ENCODE measurements at regions not wholly inside any gene's neighbourhood (a gene's known extent, or its start where the extent isn't known, plus 50 kb on each side); places are given as distances from the start of the nearest gene placed in this dataset.

- no peak for DNase-seq
These were observed 127.0 kb upstream of the STMND1 start for GRCh38 chr6:16974704-16975359.

GRCh38 chr6:16974387-16974673 is 127.5 kb upstream of the STMND1 start:
- DNase-seq, result no peak

GRCh38 chr6:16973545-16974386 is 128.1 kb upstream of the STMND1 start:
- DNase-seq, result no peak

DNA sequence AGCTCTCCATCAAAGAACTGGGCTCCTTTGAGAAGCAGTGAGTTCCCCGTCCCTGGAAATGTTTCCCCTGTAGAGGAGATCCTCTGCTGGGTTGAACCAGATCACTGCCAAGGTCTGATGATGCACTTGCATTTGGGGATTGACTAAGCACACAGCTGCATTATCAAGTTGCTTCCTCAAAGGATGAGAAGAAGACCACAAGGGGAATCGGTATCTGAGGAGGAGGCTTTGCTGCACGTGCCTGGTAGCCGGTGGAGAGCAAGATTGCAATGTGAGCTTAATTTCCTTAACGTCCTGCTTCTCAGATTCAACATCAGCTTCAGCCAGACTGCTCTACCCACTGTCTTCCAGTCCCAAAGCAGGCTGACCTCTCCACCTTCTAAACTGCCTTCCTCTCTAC is 128.8 kb upstream of the STMND1 start:
- DNase-seq, result no peak

- no peak for DNase-seq
These were observed 129.3 kb upstream of the STMND1 start for GRCh38 chr6:16972535-16972934.

DNA sequence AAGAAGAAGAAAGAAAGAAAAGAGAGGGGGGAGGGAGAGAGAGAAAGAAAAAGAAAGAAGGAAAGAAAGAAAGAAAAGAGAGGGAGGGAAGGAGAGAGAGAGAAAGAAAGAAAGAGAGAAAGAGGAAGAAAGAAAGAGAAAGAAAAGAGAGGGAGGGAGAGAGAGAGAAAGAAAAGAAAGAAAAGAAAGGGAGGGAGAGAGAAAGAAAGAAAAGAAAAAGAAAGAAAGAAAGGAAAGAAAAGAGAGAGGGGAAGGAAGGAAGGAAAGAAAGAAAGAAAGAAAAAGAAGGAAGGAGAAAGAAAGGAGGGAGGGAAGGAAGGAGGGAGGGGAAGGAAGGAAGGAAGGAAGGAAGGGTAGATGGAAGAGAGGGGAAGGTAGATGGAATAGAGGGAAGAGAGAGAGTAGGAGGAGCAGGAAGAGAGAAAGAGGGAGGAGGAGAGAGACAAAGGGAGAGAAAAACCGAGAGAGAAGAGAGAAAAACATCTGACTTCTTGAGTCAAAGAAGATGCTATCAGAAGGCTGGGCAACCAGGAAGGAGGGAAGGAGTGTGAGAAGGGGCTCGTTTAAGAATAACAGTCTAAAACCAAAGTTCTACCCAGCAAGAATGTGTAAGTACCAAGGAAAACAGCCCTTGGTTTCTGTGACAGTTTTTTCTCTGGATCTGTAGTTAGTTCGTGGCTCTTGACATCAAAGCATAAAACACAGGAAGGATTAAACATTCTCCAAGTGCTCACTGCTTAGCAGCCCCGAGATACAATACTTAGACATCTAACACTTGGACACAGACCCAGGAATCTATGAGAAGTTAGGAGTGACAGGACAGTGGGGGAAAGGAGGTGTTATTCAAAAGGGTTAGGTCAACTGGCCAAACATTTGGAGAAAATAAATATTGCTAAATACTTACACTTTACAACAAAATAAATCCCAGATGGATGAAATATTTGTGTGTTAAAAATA is 131.9 kb upstream of the STMND1 start:
- DNase-seq, result no peak

DNA sequence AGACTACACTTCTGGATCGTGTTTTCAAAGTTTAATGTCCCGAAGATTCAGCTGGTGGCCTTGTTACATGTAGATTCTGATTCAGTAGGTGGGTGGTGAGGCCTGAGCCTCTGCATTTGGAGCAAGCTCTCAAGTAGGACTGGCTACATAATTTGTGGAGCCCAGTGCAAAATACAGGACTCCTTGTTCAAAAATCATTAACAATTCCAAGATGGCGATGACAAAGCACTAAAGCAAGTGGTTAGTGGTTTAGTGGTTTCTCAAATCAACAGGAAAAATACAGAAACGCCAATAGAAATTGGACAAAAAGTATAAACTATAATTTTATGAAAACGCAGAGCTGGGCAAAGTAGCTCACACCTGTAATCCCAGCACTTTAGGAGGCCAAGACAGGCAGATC is 133.7 kb upstream of the STMND1 start:
- DNase-seq, result no peak

DNA sequence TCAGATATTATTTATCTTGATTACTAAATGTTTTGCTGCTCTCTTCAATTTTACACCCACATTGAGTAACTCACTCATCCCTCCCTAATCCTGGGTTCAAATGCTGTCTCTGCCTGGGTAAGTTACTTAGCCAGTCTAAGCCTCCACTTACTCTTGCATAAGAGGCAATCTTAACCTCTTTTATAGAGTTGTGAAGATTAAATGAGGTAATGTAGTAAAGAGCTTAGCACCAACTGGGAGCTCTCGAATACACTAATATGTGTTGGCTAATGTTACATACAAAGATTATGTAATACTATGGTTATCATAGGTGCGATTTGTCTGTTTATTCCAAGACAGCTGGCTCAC is 134.4 kb upstream of the STMND1 start:
- no peak for DNase-seq

- no peak for DNase-seq
These were observed 134.9 kb upstream of the STMND1 start for GRCh38 chr6:16966791-16967469.

- DNase-seq, result no peak
These were observed 136.2 kb upstream of the STMND1 start for GRCh38 chr6:16965689-16966088.

GRCh38 chr6:16964553-16965499 is 137.0 kb upstream of the STMND1 start:
- peak; percentile 83 for DNase-seq

DNA sequence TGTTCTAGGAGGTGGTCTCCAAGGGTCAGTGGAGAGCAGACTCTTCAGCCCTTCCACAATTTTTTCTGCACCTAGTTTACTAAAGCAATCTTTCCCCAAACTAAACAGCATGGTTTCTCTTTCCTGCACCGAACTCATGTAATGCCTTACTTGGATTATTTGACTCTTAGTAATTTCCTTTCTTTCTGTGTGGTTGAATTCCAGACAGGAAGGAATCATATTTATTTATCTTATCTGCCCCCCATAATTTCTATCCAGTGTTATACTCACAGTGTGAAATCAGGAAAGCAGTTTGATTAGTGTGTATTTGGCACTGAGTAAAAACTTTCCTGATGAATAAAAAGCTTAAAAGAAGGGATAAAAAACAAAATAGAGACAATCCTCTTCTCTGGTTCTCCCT is 140.3 kb upstream of the STMND1 start:
- no peak for DNase-seq

DNA sequence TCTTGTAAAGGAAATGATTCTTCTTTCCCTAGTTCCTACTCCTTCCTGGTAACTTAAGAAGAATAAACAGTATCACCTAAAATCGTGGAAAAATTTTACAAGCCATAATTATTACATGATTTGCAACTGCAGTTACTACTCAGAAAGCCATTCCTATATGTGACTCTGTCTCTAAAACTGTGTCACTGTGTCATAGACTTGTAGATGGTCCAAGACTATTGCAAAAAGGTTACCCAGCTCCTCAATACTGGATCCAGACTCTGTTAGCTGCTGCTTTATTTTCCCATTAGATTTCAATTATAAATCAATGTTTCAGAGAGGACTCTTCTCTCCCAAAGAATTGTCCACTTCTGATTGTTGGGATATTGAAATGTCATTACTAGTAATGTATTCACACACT is 142.1 kb upstream of the STMND1 start:
- no peak for DNase-seq

- no peak for DNase-seq
These were observed 145.5 kb upstream of the STMND1 start for GRCh38 chr6:16956361-16956760.

DNA sequence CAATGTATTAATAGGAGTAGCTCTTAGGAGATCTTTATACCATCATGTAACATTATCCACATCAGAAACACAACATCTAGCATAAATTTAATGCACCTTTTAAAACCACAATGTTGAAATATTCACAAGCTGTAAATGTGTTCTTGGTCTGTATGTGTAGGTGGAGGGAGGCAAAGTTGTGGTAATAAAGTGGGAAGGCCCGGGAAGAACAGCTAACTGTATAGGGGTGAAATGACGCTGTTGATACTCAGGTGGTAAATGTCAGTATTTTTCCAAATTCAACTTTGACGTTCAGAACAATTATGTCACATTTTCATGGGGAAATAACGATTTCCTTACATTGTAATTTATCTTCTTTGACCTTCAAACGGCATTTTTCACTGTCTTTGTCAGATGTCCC is 146.0 kb upstream of the STMND1 start:
- no peak for DNase-seq

- DNase-seq, result no peak
These were observed 147.9 kb upstream of the STMND1 start for GRCh38 chr6:16953905-16954304.

- DNase-seq, result no peak
These were observed 148.4 kb upstream of the STMND1 start for GRCh38 chr6:16953446-16953845.

- no peak for DNase-seq
These were observed 150.9 kb upstream of the STMND1 start for GRCh38 chr6:16950825-16951495.

DNA sequence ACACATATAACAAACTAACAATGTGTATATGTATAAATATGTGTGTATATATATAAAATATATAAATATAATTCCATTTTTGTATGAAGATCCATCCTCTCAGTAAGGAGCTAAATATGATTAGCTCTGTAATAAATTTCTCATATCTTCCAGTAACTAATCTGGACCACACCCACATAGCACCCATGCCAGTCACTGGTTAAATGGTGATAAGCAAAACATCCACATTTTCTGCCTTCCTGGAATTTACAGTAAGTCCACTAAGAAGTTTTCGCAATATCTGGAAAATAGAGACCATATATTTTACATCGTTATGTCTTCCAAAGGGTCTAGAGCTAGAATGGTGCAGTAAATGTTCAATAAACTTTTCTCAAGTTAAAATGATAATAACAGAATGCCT is 151.5 kb upstream of the STMND1 start:
- no peak for DNase-seq

DNA sequence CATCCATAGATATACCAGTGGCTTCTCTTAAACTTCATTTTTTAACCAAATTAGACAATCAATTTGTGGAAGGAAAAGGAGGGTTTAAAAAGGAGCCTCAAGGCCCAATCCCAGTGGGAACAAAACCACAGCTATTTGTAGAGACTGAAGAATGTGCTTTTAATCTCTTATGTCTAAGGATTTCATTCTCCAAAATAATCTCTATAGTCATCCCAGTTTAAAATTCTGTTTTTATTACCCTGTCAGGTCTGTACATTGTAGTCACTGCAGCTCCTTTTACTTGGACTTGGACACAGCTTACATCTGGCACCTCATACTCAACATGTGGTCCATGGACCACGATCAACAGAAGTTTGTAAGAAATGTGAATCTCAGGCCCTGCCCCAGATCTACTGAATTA is 152.1 kb upstream of the STMND1 start:
- no peak for DNase-seq

DNA sequence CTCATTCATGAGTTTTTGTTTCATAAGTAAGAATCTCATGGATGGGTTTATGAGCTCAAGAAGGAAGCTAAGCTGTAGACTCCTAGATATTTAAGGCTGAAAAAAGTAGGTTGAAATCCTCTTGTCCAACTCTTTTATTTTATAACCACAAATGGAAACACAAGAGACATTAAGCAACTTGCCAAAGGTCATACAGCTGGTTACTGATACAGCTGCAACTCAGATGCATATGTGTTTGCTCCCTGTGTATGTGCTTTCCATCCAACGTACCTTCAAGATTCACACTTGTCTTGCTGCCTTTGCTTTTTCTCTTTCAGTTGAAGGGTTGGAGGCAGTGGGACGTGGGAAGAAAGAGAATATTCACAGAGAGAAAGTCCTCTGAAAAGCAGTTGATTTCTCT is 153.5 kb upstream of the STMND1 start:
- no peak for DNase-seq

All from right hindlimb (tissue), 1 donor.